Amniotic epithelial cell (primary cell): ENCODE measurements at regions not wholly inside any gene's neighbourhood (a gene's known extent, or its start where the extent isn't known, plus 50 kb on each side); places are given as distances from the start of the nearest gene placed in this dataset.

Experiments
- DNase-seq: peaks from one replicate; pipeline ENCODE4 v3.0.0-alpha.2; 2010; ENCODE audit warnings: low read depth

- DNase-seq: peak; percentile 58
Measured at GRCh38 chr6:166106076-166106686, 61.5 kb downstream of the TBXT start.

- DNase-seq: no peak
Measured at GRCh38 chr6:166105341-166106075, 62.1 kb downstream of the TBXT start.

- DNase-seq: no peak
Measured at GRCh38 chr6:166104872-166105271, 62.8 kb downstream of the TBXT start.

- DNase-seq: peak; percentile 77
Measured at GRCh38 chr6:166104107-166104506, 63.5 kb downstream of the TBXT start.

GRCh38 chr6:166101819-166102419, 65.7 kb downstream of the TBXT start:
- DNase-seq: no peak

GRCh38 chr6:166097914-166098522, 69.6 kb downstream of the TBXT start:
- DNase-seq: peak; percentile 77

- DNase-seq: no peak
Measured at GRCh38 chr6:166087852-166088251, 79.8 kb downstream of the TBXT start.

- no peak for DNase-seq
Measured at GRCh38 chr6:166087246-166087645, 80.4 kb downstream of the TBXT start.

- DNase-seq: no peak
Measured at GRCh38 chr6:166085500-166085899, 82.2 kb downstream of the TBXT start.

- no peak for DNase-seq
Measured at GRCh38 chr6:166084951-166085350, 82.7 kb downstream of the TBXT start.

- no peak for DNase-seq
Measured at GRCh38 chr6:166079841-166080240, 87.8 kb downstream of the TBXT start.

- peak; percentile 90 for DNase-seq
Measured at GRCh38 chr6:166078294-166078693, 89.4 kb downstream of the TBXT start.

- no peak for DNase-seq
Measured at GRCh38 chr6:166076625-166077024, 91.0 kb downstream of the TBXT start.

- no peak for DNase-seq
Measured at GRCh38 chr6:166075925-166076324, 91.7 kb downstream of the TBXT start.

- DNase-seq: no peak
Measured at GRCh38 chr6:166075186-166075585, 92.5 kb downstream of the TBXT start.

- DNase-seq: no peak
Measured at GRCh38 chr6:166073082-166073481, 94.6 kb downstream of the TBXT start.

- DNase-seq: no peak
Measured at GRCh38 chr6:166068768-166069167, 98.9 kb downstream of the TBXT start.

- DNase-seq: peak; percentile 92
Measured at GRCh38 chr6:166058064-166058739, 109.4 kb downstream of the TBXT start.

- no peak for DNase-seq
Measured at GRCh38 chr6:166057431-166057830, 110.2 kb downstream of the TBXT start.

GRCh38 chr6:166056637-166057036, 111.0 kb downstream of the TBXT start:
- peak; percentile 93 for DNase-seq

GRCh38 chr6:166055801-166056200, 111.8 kb downstream of the TBXT start:
- no peak for DNase-seq

- peak; percentile 22 for DNase-seq
Measured at GRCh38 chr6:166052837-166053236, 114.8 kb downstream of the TBXT start.
